Caco-2 (cell line): ENCODE measurements at regions not wholly inside any gene's neighbourhood (a gene's known extent, or its start where the extent isn't known, plus 50 kb on each side); places are given as distances from the start of the nearest gene placed in this dataset.

ENCODE experiments used
- BruUV-seq: library from RNA; stranded (reverse); fragments of 400-500 nt; replicated peaks from 2 replicates; lab custom pipeline; 2021; lab: Mats Ljungman, UMichigan
- CTCF ChIA-PET: fragments of 300-600 bp; sonication (Branson Sonifier 250); formaldehyde crosslinking; loops from one replicate; lab custom pipeline; 2022; ENCODE audit warnings: antibody characterized with exemption; lab: Charles Lee
- POLR2A ChIA-PET: fragments of 300-600 bp; sonication (Branson Sonifier 250); formaldehyde crosslinking; loops from one replicate; lab custom pipeline; 2022; ENCODE audit warnings: antibody characterized with exemption; lab: Charles Lee
- DNase-seq, 2 experiments: peaks; one replicate each; pipeline versions ENCODE4 v3.0.0 to v3.0.0-alpha.2; 2020 to 2022
- H3K27me3 ChIP-seq: replicated peaks from 2 replicates; pipeline ENCODE4 v1.6.0; 2011; ENCODE audit warnings: low read length; ENCODE audit not compliant: control insufficient read depth, insufficient read depth
- H3K36me3 ChIP-seq: 2 replicates; pipeline ENCODE4 v1.5.1; 2011; ENCODE audit warnings: low read length; ENCODE audit not compliant: control insufficient read depth, insufficient read depth
- H3K4me1 ChIP-seq: fragments of 250-450 bp; sonication (Bioruptor Pico); 2 replicates; pipeline ENCODE4 v1.5.1; 2020; ENCODE audit warnings: mild to moderate bottlenecking
- H3K4me3 ChIP-seq: 2 replicates; pipeline ENCODE4 v1.5.1; 2011; ENCODE audit warnings: low read depth, mild to moderate bottlenecking, control low read depth, low read length
- H3K9me3 ChIP-seq: fragments of 250-450 bp; sonication (Bioruptor Pico); 2 replicates; pipeline ENCODE4 v1.5.1; 2020; ENCODE audit warnings: mild to moderate bottlenecking, moderate library complexity
- H3K27ac Mint-ChIP-seq: one replicate; pipeline ENCODE4 v1.8.0; 2022; ENCODE audit warnings: mixed read lengths; ENCODE audit not compliant: unreplicated experiment
- H3K27me3 Mint-ChIP-seq: one replicate; pipeline ENCODE4 v1.8.0; 2022; ENCODE audit warnings: mixed read lengths; ENCODE audit not compliant: insufficient read depth, unreplicated experiment
- H3K36me3 Mint-ChIP-seq: one replicate; pipeline ENCODE4 v1.8.0; 2022; ENCODE audit warnings: mild to moderate bottlenecking, mixed read lengths; ENCODE audit not compliant: insufficient read depth, unreplicated experiment
- H3K4me1 Mint-ChIP-seq: one replicate; pipeline ENCODE4 v1.8.0; 2022; ENCODE audit warnings: low read depth, mixed read lengths; ENCODE audit not compliant: unreplicated experiment
- H3K4me3 Mint-ChIP-seq: one replicate; pipeline ENCODE4 v1.8.0; 2022; ENCODE audit warnings: mild to moderate bottlenecking, moderate library complexity, mixed read lengths; ENCODE audit not compliant: unreplicated experiment
- H3K9me3 Mint-ChIP-seq: one replicate; pipeline ENCODE4 v1.8.0; 2022; ENCODE audit warnings: mixed read lengths; ENCODE audit not compliant: unreplicated experiment
- CTCF ChIP-seq, 2 experiments: fragments of 200-600 bp in 1 of 2; IDR thresholded peaks; 1 replicate in 1 of 2; 2 replicates in 1 of 2; pipeline versions ENCODE4 v1.5.1 to v1.8.0; 2011 to 2022; ENCODE audit warnings: antibody characterized with exemption in 1 of 2, control low read depth in 1 of 2, inconsistent platforms in 1 of 2, low read depth in 1 of 2, low read length in 1 of 2, mild to moderate bottlenecking in 1 of 2, moderate library complexity in 1 of 2; ENCODE audit not compliant: insufficient read depth in 1 of 2, severe bottlenecking in 1 of 2, unreplicated experiment in 1 of 2
- intact Hi-C: fragments of 100-400 bp; cut with micrococcal nuclease; formaldehyde crosslinking; loops from one replicate; pipeline ENCODE4 v1.10.0; 2022; ENCODE audit not compliant: unreplicated experiment

DNA sequence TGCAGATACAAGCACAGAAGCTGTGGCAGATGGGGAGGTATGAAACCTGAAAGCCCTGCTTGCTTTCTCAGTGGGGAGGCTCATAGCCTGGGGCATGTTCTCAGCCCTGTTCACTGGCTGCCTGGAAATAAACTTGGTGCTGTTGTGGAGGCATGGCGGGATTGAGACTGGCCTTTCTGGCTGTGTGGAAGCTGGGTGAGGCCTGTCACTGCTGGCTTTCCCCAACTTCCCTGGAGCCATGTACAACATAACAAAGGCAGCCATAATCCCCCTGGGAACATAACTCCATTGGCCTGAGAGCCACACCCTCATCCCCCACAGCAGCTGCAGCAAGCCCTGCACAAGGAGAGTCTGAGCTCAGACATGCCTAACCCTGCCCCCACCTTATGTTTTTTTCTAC, 237.7 kb upstream of the TLL1 start:
- Histone ChIP-seq H3K4me3 (no peak overlapping the region), H3K4me1 (no peaks in the 10 kb centered on the region), H3K9me3 (no peaks in the 10 kb centered on the region), H3K27me3 (no peaks in the 10 kb centered on the region), H3K36me3 (no peaks in the 10 kb centered on the region)
- CTCF ChIA-PET, result no interaction called here
- TF ChIP-seq CTCF (IDR thresholded peaks at IDR 0.05; ENCODE audit: insufficient read depth in 1 of 2, low read depth in 1 of 2, low read length in 1 of 2, severe bottlenecking in 1 of 2, unreplicated experiment in 1 of 2), result no peak
- intact Hi-C loops, result no loop called here
- DNase-seq, result no peak
- no TSS peak for BruUV-seq
- POLR2A ChIA-PET, result no interaction called here
- H3K36me3 Mint-ChIP-seq, result no peaks in the 10 kb centered on the region
- peaks cover 3% of the 10 kb centered on the region for H3K27me3 Mint-ChIP-seq
- H3K9me3 Mint-ChIP-seq, result no peaks in the 10 kb centered on the region
- no peaks in the 10 kb centered on the region for H3K4me1 Mint-ChIP-seq
- H3K27ac Mint-ChIP-seq, result no peak overlapping the region
- H3K4me3 Mint-ChIP-seq, result no peak overlapping the region

GRCh38 chr4:165635951-165636350, 237.1 kb upstream of the TLL1 start:
- no TSS peak for BruUV-seq
- no peak for TF ChIP-seq CTCF (IDR thresholded peaks at IDR 0.05; ENCODE audit: insufficient read depth in 1 of 2, low read depth in 1 of 2, low read length in 1 of 2, severe bottlenecking in 1 of 2, unreplicated experiment in 1 of 2)
- Mint-ChIP-seq H3K27ac (no peak overlapping the region), H3K36me3 (no peaks in the 10 kb centered on the region), H3K4me3 (no peak overlapping the region), H3K27me3 (peaks cover 7% of the 10 kb centered on the region), H3K9me3 (no peaks in the 10 kb centered on the region), H3K4me1 (no peaks in the 10 kb centered on the region)
- Histone ChIP-seq H3K27me3 (no peaks in the 10 kb centered on the region), H3K4me1 (no peaks in the 10 kb centered on the region), H3K36me3 (no peaks in the 10 kb centered on the region), H3K4me3 (no peak overlapping the region), H3K9me3 (no peaks in the 10 kb centered on the region)
- ChIA-PET POLR2A (no interaction called here), CTCF (no interaction called here)
- intact Hi-C loops, result no loop called here
- DNase-seq, result no peak

GRCh38 chr4:165651901-165652300, 221.1 kb upstream of the TLL1 start:
- intact Hi-C loops, result no loop called here
- no peak overlapping the region for H3K4me3 Mint-ChIP-seq
- no peak for TF ChIP-seq CTCF (IDR thresholded peaks at IDR 0.05; ENCODE audit: insufficient read depth in 1 of 2, low read depth in 1 of 2, low read length in 1 of 2, severe bottlenecking in 1 of 2, unreplicated experiment in 1 of 2)

More at GRCh38 chr4:165651901-165652300, 221.1 kb upstream of the TLL1 start:
- ChIA-PET CTCF (no interaction called here), POLR2A (no interaction called here)
- no peaks in the 10 kb centered on the region for H3K9me3 Mint-ChIP-seq
- Histone ChIP-seq H3K4me3 (no peak overlapping the region), H3K36me3 (no peaks in the 10 kb centered on the region), H3K27me3 (no peaks in the 10 kb centered on the region), H3K9me3 (no peaks in the 10 kb centered on the region), H3K4me1 (no peaks in the 10 kb centered on the region)
- H3K4me1 Mint-ChIP-seq, result peaks cover 10% of the 10 kb centered on the region
- no peaks in the 10 kb centered on the region for H3K27me3 Mint-ChIP-seq
- H3K36me3 Mint-ChIP-seq, result no peaks in the 10 kb centered on the region
- no peak overlapping the region for H3K27ac Mint-ChIP-seq
- BruUV-seq, result no TSS peak
- DNase-seq, result no peak
